ENCODE measurements at regions not wholly inside any gene's neighbourhood (a gene's known extent, or its start where the extent isn't known, plus 50 kb on each side); places are given as distances from the start of the nearest gene placed in this dataset.

GRCh38 chr2:7952046-7952745 lies 729.7 kb upstream of the ID2 start:
- H3K27ac Mint-ChIP-seq, result no peak overlapping the region
- no peak for DNase-seq (ENCODE audit: extremely low spot score, unreplicated experiment)
- peaks cover 4% of the 10 kb centered on the region for H3K9me3 Mint-ChIP-seq
- H3K4me1 Mint-ChIP-seq (ENCODE audit: unreplicated experiment), result peaks cover 30% of the 10 kb centered on the region
- H3K27me3 Mint-ChIP-seq, result peaks cover 6% of the 10 kb centered on the region
- no peak overlapping the region for H3K4me3 Mint-ChIP-seq
- no peaks in the 10 kb centered on the region for H3K36me3 Mint-ChIP-seq
- TF ChIP-seq, protein P1, sequence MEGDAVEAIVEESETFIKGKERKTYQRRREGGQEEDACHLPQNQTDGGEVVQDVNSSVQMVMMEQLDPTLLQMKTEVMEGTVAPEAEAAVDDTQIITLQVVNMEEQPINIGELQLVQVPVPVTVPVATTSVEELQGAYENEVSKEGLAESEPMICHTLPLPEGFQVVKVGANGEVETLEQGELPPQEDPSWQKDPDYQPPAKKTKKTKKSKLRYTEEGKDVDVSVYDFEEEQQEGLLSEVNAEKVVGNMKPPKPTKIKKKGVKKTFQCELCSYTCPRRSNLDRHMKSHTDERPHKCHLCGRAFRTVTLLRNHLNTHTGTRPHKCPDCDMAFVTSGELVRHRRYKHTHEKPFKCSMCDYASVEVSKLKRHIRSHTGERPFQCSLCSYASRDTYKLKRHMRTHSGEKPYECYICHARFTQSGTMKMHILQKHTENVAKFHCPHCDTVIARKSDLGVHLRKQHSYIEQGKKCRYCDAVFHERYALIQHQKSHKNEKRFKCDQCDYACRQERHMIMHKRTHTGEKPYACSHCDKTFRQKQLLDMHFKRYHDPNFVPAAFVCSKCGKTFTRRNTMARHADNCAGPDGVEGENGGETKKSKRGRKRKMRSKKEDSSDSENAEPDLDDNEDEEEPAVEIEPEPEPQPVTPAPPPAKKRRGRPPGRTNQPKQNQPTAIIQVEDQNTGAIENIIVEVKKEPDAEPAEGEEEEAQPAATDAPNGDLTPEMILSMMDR (conservative IDR thresholded peaks at IDR 0.05), result no peak

- peaks cover 30% of the 10 kb centered on the region for H3K4me1 Mint-ChIP-seq (ENCODE audit: unreplicated experiment)
- peaks cover 6% of the 10 kb centered on the region for H3K27me3 Mint-ChIP-seq
- H3K9me3 Mint-ChIP-seq, result peaks cover 4% of the 10 kb centered on the region
- H3K4me3 Mint-ChIP-seq, result no peak overlapping the region
- H3K27ac Mint-ChIP-seq, result no peak overlapping the region
- no peak for DNase-seq (ENCODE audit: extremely low spot score, unreplicated experiment)
- TF ChIP-seq, protein P1 (conservative IDR thresholded peaks at IDR 0.05), result no peak
- no peaks in the 10 kb centered on the region for H3K36me3 Mint-ChIP-seq
These were observed 728.7 kb upstream of the ID2 start for GRCh38 chr2:7953195-7953594.

- DNase-seq (ENCODE audit: extremely low spot score, unreplicated experiment), result no peak
- H3K4me3 Mint-ChIP-seq, result no peak overlapping the region
- H3K36me3 Mint-ChIP-seq, result no peaks in the 10 kb centered on the region
- H3K4me1 Mint-ChIP-seq (ENCODE audit: unreplicated experiment), result peaks cover 30% of the 10 kb centered on the region
- peaks cover 6% of the 10 kb centered on the region for H3K27me3 Mint-ChIP-seq
- TF ChIP-seq, protein P1 (conservative IDR thresholded peaks at IDR 0.05), result no peak
- H3K9me3 Mint-ChIP-seq, result peaks cover 4% of the 10 kb centered on the region
- no peak overlapping the region for H3K27ac Mint-ChIP-seq
These were observed 727.6 kb upstream of the ID2 start for GRCh38 chr2:7954234-7954633.

DNA sequence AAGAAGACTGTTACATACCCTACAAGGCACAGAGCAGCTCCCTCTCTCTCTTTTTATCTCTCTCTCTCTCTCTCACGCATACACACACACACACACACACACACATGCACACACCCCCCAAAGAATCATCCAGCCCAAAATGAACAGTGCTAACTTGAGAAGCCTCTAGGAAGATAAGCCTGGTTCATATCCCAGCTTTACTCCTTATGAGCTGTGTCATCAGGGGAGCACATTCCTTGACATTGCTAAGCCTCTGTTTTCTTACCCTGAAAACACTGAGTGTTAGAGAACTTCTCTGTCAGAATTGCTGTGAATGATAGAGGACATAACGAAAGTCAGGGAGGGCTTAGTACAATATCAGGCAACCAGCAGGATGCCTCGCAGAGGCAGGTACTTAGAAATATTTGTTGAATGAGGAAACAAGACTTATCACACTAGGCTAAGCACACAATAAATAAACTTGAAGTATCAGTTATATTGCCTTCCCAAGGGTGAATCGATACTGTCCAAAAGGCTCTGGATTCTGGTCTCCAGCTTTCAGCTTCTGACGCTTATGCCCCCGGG lies 725.6 kb upstream of the ID2 start:
- H3K9me3 Mint-ChIP-seq, result peaks cover 4% of the 10 kb centered on the region
- H3K36me3 Mint-ChIP-seq, result no peaks in the 10 kb centered on the region
- peak overlapping the region; percentile 90 for H3K27ac Mint-ChIP-seq
- peaks cover 6% of the 10 kb centered on the region for H3K27me3 Mint-ChIP-seq
- TF ChIP-seq, protein P1 (conservative IDR thresholded peaks at IDR 0.05), result no peak
- peaks cover 30% of the 10 kb centered on the region for H3K4me1 Mint-ChIP-seq (ENCODE audit: unreplicated experiment)
- DNase-seq (ENCODE audit: extremely low spot score, unreplicated experiment), result no peak
- peak overlapping the region; percentile 67 for H3K4me3 Mint-ChIP-seq

DNA sequence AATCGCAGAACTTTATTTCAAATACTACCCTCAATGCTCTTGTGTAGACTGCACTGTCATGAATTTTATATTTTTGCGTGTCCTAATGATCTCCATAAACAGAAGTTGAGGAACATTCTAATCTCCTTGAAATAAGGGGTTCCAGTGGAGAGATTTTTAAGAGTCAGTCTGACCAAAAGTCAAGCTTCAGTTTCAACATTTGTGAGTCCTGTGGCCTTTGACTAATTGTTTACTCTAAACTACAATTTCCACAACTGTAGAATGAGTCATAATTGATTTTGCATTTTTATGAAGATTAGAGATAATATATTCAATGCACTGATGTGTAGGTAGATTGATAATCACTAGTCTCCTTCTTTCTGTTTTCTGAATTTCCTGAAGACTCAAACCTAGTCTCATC lies 720.3 kb upstream of the ID2 start:
- Mint-ChIP-seq H3K36me3 (no peaks in the 10 kb centered on the region), H3K4me3 (no peak overlapping the region), H3K9me3 (no peaks in the 10 kb centered on the region), H3K27me3 (no peaks in the 10 kb centered on the region), H3K4me1 (ENCODE audit: unreplicated experiment) (peaks cover 4% of the 10 kb centered on the region), H3K27ac (no peak overlapping the region)
- TF ChIP-seq, protein P1 (conservative IDR thresholded peaks at IDR 0.05), result no peak
- DNase-seq (ENCODE audit: extremely low spot score, unreplicated experiment), result no peak

Measured in type B pancreatic cell (in vitro differentiated cells).